ENCODE measurements at regions not wholly inside any gene's neighbourhood (a gene's known extent, or its start where the extent isn't known, plus 50 kb on each side); places are given as distances from the start of the nearest gene placed in this dataset.

DNA sequence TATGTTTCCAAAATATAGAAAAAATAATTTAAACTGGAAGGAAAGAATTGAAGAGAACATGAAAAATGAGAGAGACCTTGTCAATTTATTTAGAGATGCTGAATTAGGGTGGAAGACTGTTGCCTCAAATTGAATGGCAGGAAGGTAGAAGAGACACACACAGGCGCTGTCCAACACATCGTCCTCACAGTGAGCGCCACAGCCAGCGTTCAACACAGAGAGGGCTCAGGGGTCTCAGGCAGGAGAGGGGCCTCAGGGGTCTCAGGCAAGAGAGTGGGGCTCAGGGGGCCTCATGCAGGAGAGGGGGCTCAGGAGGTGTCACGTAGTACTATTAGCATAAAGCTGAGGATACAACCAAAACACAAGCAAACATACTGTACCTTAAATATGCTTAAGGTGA is 65.7 kb downstream of the TMEM18 start:
- TF ChIP-seq REST (IDR thresholded peaks at IDR 0.05; ENCODE audit: insufficient read depth in 1 of 2, low read depth in 2 of 2, low read length in 2 of 2) (peak; percentile 50 to 83; a peak in 3 of 4 replicates), FOXP2 (optimal IDR thresholded peaks at IDR 0.05; ENCODE audit: borderline replicate concordance, extremely low read depth, extremely low read length, insufficient read depth) (no peak)

DNA sequence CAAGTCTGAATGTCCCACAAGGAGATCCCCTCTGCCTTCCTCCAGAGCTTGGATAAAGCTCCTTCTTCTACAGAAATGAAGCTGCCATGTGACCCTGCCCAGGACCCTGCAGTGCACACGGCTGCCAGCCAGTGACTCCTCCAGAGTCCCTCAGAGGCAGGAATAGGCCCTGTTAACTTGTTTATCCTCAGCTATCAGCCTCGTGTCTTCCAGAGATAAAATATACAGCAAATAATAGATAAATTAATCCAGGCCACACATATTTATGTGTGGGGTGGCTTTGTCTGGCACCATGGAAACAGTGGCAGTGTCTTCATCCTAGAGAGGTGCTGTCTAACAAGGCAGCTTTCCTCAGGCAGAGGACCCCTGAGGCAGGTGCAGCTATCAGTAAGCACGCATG is 66.7 kb downstream of the TMEM18 start:
- no peak for TF ChIP-seq TAF1 (IDR thresholded peaks at IDR 0.05; ENCODE audit: borderline replicate concordance, insufficient read depth, low read length)
- TF ChIP-seq FOXP2 (optimal IDR thresholded peaks at IDR 0.05; ENCODE audit: borderline replicate concordance, extremely low read depth, extremely low read length, insufficient read depth), result no peak
- TF ChIP-seq SIN3A (IDR thresholded peaks at IDR 0.05; ENCODE audit: borderline replicate concordance, insufficient read depth, low read length), result no peak
- TF ChIP-seq REST (IDR thresholded peaks at IDR 0.05; ENCODE audit: insufficient read depth in 1 of 2, low read depth in 2 of 2, low read length in 2 of 2), result no peak
- no peak for TF ChIP-seq POLR2AphosphoS5 (IDR thresholded peaks at IDR 0.05; ENCODE audit: low read depth, low read length)

DNA sequence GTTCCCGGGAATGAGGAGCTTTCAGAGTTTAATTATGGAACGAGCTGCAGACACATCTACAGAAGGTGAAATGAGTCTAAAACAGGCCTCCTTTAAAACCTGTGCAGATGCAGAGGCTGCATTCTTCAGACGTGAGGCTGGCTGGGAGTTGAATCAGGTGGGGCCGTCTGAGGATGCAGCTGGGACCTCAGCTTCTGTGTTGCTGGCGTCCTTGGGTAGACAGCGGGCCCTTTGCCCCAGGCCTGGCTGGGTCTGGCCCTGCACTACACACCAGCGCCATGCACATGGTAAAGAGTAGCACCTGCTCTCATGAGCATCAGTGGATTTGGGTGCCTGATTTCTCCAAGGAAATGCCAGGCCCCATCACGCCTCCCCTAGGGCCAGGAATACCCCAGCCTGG is 67.3 kb downstream of the TMEM18 start:
- TF ChIP-seq FOXP2 (optimal IDR thresholded peaks at IDR 0.05; ENCODE audit: borderline replicate concordance, extremely low read depth, extremely low read length, insufficient read depth) (no peak), SIN3A (IDR thresholded peaks at IDR 0.05; ENCODE audit: borderline replicate concordance, insufficient read depth, low read length) (no peak), POLR2AphosphoS5 (IDR thresholded peaks at IDR 0.05; ENCODE audit: low read depth, low read length) (no peak), REST (IDR thresholded peaks at IDR 0.05; ENCODE audit: insufficient read depth in 1 of 2, low read depth in 2 of 2, low read length in 2 of 2) (no peak), TAF1 (IDR thresholded peaks at IDR 0.05; ENCODE audit: borderline replicate concordance, insufficient read depth, low read length) (no peak)

- TF ChIP-seq REST (IDR thresholded peaks at IDR 0.05; ENCODE audit: insufficient read depth in 1 of 2, low read depth in 2 of 2, low read length in 2 of 2) (no peak), FOXP2 (optimal IDR thresholded peaks at IDR 0.05; ENCODE audit: borderline replicate concordance, extremely low read depth, extremely low read length, insufficient read depth) (no peak), TAF1 (IDR thresholded peaks at IDR 0.05; ENCODE audit: borderline replicate concordance, insufficient read depth, low read length) (no peak), POLR2AphosphoS5 (IDR thresholded peaks at IDR 0.05; ENCODE audit: low read depth, low read length) (no peak), SIN3A (IDR thresholded peaks at IDR 0.05; ENCODE audit: borderline replicate concordance, insufficient read depth, low read length) (no peak)
Observed at GRCh38 chr2:609449-609848, 67.8 kb downstream of the TMEM18 start.

GRCh38 chr2:608711-609110 is 68.5 kb downstream of the TMEM18 start:
- TF ChIP-seq REST (IDR thresholded peaks at IDR 0.05; ENCODE audit: insufficient read depth in 1 of 2, low read depth in 2 of 2, low read length in 2 of 2), result no peak

Data from PFSK-1 (cell line).